SK-N-SH treated with all-trans-retinoic acid at 6 μM for 48 hours (cell line): ENCODE measurements at regions not wholly inside any gene's neighbourhood (a gene's known extent, or its start where the extent isn't known, plus 50 kb on each side); places are given as distances from the start of the nearest gene placed in this dataset.

Experiments
- ARNTL ChIP-seq: fragments of 450-650 bp; formaldehyde crosslinking; IDR thresholded peaks from 2 replicates; pipeline ENCODE4 v1.5.0; 2020; ENCODE audit warnings: low read depth, mild to moderate bottlenecking, moderate library complexity, borderline replicate concordance
- BACH2 ChIP-seq: fragments of 250-450 bp; sonication (Bioruptor Pico); IDR thresholded peaks from 2 replicates; pipeline ENCODE4 v1.9.0; 2021; ENCODE audit warnings: mild to moderate bottlenecking, borderline replicate concordance
- CSDC2 ChIP-seq: fragments of 250-450 bp; sonication (Bioruptor Pico); IDR thresholded peaks from 2 replicates; pipeline ENCODE4 v1.5.0; 2020; ENCODE audit warnings: mild to moderate bottlenecking, moderate library complexity
- GLIS3 ChIP-seq: fragments of 250-450 bp; sonication (Bioruptor Pico); IDR thresholded peaks from 2 replicates; pipeline ENCODE4 v1.5.0; 2020; ENCODE audit warnings: mild to moderate bottlenecking, moderate library complexity
- OSR1 ChIP-seq: fragments of 250-450 bp; sonication (Bioruptor Pico); IDR thresholded peaks from 2 replicates; pipeline ENCODE4 v1.8.0; 2022; ENCODE audit warnings: moderate library complexity, mild to moderate bottlenecking, inconsistent platforms
- PPARA ChIP-seq: fragments of 250-450 bp; sonication (Bioruptor Pico); IDR thresholded peaks from 2 replicates; pipeline ENCODE4 v1.5.0; 2020; ENCODE audit warnings: mild to moderate bottlenecking, borderline replicate concordance
- RARB ChIP-seq: fragments of 250-450 bp; sonication (Bioruptor Pico); IDR thresholded peaks from 2 replicates; pipeline ENCODE4 v1.8.0; 2021; ENCODE audit warnings: mild to moderate bottlenecking, moderate library complexity
- ZFP3 ChIP-seq: fragments of 250-450 bp; sonication (Bioruptor Pico); IDR thresholded peaks from 2 replicates; pipeline ENCODE4 v1.5.0; 2020; ENCODE audit warnings: mild to moderate bottlenecking, moderate library complexity
- ZFP30 ChIP-seq: fragments of 450-650 bp; formaldehyde crosslinking; IDR thresholded peaks from 2 replicates; pipeline ENCODE4 v1.5.0; 2022; ENCODE audit warnings: mild to moderate bottlenecking, moderate library complexity
- ZNF565 ChIP-seq: fragments of 450-650 bp; formaldehyde crosslinking; conservative IDR thresholded peaks from 2 replicates; pipeline ENCODE4 v1.5.0; 2020; ENCODE audit warnings: low read depth, mild to moderate bottlenecking, moderate library complexity
- ZNF70 ChIP-seq: fragments of 450-650 bp; formaldehyde crosslinking; IDR thresholded peaks from 2 replicates; pipeline ENCODE4 v1.5.0; 2020; ENCODE audit warnings: mild to moderate bottlenecking, moderate library complexity
- TF ChIP-seq, protein P1 (sequence below): fragments of 250-450 bp; sonication (Bioruptor Pico); IDR thresholded peaks from 2 replicates; pipeline ENCODE4 v1.8.0; 2020; ENCODE audit warnings: mild to moderate bottlenecking, moderate library complexity, borderline replicate concordance
- TF ChIP-seq, protein P2 (sequence below): fragments of 250-450 bp; sonication (Bioruptor Pico); IDR thresholded peaks from 2 replicates; pipeline ENCODE4 v1.5.1; 2020; ENCODE audit warnings: low read depth, mild to moderate bottlenecking, moderate library complexity
- TF ChIP-seq, protein P3 (sequence below): fragments of 250-450 bp; sonication (Bioruptor Pico); IDR thresholded peaks from 2 replicates; pipeline ENCODE4 v1.5.0; 2020; ENCODE audit warnings: mild to moderate bottlenecking, moderate library complexity

DNA sequence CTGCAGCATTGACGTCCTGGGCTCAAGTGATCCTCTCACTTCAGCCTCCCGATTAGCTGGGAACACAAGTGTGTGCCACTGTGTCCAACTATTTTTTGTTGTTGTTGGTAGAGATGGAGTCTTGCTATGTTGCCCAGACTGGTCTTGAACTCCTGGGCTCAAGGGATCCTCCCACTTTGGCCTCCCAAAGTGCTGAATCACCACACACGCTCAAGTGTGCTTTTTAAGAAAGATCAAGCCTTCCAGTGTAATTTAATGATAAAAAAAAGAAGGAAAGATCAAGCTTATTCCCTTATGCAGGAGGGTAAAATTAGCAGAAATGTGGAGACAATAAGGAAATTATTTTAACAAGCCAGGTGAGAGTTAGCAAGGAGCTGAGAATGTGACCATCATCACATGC is 61.1 kb upstream of the SERBP1 start:
- TF ChIP-seq OSR1 (CRISPR knock-in tag), result no peak
- TF ChIP-seq BACH2 (CRISPR knock-in tag), result no peak
- TF ChIP-seq, protein P1, sequence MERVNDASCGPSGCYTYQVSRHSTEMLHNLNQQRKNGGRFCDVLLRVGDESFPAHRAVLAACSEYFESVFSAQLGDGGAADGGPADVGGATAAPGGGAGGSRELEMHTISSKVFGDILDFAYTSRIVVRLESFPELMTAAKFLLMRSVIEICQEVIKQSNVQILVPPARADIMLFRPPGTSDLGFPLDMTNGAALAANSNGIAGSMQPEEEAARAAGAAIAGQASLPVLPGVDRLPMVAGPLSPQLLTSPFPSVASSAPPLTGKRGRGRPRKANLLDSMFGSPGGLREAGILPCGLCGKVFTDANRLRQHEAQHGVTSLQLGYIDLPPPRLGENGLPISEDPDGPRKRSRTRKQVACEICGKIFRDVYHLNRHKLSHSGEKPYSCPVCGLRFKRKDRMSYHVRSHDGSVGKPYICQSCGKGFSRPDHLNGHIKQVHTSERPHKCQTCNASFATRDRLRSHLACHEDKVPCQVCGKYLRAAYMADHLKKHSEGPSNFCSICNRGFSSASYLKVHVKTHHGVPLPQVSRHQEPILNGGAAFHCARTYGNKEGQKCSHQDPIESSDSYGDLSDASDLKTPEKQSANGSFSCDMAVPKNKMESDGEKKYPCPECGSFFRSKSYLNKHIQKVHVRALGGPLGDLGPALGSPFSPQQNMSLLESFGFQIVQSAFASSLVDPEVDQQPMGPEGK (CRISPR knock-in tag), result no peak
- TF ChIP-seq ARNTL (CRISPR knock-in tag), result no peak
- no peak for TF ChIP-seq ZNF70 (CRISPR knock-in tag)
- TF ChIP-seq PPARA, result no peak
- TF ChIP-seq, protein P2, sequence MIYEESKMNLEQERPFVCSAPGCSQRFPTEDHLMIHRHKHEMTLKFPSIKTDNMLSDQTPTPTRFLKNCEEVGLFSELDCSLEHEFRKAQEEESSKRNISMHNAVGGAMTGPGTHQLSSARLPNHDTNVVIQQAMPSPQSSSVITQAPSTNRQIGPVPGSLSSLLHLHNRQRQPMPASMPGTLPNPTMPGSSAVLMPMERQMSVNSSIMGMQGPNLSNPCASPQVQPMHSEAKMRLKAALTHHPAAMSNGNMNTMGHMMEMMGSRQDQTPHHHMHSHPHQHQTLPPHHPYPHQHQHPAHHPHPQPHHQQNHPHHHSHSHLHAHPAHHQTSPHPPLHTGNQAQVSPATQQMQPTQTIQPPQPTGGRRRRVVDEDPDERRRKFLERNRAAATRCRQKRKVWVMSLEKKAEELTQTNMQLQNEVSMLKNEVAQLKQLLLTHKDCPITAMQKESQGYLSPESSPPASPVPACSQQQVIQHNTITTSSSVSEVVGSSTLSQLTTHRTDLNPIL (CRISPR knock-in tag), result no peak
- TF ChIP-seq GLIS3 (CRISPR knock-in tag), result no peak
- TF ChIP-seq RARB (CRISPR knock-in tag), result no peak
- TF ChIP-seq CSDC2 (CRISPR knock-in tag), result no peak
- no peak for TF ChIP-seq ZNF565 (CRISPR knock-in tag)
- TF ChIP-seq ZFP3, result no peak
- TF ChIP-seq, protein P3, sequence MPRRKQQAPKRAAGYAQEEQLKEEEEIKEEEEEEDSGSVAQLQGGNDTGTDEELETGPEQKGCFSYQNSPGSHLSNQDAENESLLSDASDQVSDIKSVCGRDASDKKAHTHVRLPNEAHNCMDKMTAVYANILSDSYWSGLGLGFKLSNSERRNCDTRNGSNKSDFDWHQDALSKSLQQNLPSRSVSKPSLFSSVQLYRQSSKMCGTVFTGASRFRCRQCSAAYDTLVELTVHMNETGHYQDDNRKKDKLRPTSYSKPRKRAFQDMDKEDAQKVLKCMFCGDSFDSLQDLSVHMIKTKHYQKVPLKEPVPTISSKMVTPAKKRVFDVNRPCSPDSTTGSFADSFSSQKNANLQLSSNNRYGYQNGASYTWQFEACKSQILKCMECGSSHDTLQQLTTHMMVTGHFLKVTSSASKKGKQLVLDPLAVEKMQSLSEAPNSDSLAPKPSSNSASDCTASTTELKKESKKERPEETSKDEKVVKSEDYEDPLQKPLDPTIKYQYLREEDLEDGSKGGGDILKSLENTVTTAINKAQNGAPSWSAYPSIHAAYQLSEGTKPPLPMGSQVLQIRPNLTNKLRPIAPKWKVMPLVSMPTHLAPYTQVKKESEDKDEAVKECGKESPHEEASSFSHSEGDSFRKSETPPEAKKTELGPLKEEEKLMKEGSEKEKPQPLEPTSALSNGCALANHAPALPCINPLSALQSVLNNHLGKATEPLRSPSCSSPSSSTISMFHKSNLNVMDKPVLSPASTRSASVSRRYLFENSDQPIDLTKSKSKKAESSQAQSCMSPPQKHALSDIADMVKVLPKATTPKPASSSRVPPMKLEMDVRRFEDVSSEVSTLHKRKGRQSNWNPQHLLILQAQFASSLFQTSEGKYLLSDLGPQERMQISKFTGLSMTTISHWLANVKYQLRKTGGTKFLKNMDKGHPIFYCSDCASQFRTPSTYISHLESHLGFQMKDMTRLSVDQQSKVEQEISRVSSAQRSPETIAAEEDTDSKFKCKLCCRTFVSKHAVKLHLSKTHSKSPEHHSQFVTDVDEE, result no peak
- no peak for TF ChIP-seq ZFP30
